HG03066 (cell line): ENCODE measurements at regions not wholly inside any gene's neighbourhood (a gene's known extent, or its start where the extent isn't known, plus 50 kb on each side); places are given as distances from the start of the nearest gene placed in this dataset.
"Not testable (repeated sequence)": the region's sequence is repeated elsewhere in the genome, so short reads cannot be mapped to it uniquely, and the experiment has no call there.

Experiments used
- ATAC-seq: cut with Tn5 transposase; IDR thresholded peaks from one replicate; pipeline ENCODE4 v1.9.1; 2021; ENCODE audit warnings: low read depth; ENCODE audit not compliant: unreplicated experiment

DNA sequence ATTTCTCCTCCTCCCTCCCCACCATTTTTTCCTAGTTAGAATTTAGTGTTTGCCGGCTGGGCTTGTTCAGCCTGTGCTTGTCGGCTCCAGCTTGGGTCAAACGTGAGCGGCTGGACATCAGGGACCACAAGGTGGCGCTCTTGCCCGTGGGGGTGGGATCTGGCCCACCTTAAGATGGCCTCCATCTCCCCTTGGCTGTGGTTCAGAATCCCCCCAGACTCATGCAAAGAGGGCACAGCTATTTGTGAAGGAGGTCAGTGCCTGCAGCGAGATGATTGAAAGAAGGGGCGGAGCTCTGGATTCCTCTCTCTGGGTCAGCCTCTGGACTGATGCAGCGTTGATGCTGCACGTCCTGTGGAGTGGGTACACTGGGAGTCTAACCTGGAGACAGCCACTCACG is 283.3 kb upstream of the TUT7 start:
- ATAC-seq: no peak

DNA sequence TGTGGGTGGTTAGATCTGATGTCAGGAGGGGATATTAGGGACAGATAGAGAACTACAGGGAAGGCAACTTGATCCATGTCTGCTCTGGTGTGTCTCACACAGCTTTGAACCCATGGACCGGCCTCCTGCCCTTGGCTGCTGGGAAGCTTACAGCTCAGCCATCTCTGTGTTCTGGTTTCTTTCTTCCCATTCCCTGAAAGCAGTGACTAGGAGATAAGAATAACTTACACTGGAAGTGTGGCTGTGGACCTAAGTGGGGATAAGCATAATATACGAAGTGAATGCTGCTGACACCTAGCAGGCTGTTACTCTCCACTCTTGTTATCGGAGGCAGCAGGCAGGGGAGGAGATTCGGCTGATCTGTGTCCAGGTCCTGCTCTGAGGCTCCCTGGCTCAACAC is 282.3 kb upstream of the TUT7 start:
- ATAC-seq: no peak

DNA sequence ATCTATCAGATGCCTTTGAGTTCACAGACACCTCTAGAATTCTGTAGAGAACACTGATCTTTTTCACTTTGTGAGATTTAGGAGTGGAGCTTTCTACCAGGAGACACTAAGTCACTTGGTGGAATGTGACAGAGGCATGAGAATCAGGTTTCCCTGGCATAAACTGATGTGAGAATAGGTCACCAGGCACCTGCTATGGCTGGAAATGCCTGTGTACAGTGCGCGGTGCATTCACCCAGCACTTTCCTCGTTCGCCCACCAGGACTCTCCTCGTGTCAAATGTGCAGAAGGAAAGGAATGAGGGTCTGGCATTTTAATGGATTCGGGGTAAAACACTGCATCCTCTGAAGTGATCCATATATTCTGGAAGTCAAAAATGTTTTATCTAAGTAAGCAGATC is 281.8 kb upstream of the TUT7 start:
- ATAC-seq: no peak

DNA sequence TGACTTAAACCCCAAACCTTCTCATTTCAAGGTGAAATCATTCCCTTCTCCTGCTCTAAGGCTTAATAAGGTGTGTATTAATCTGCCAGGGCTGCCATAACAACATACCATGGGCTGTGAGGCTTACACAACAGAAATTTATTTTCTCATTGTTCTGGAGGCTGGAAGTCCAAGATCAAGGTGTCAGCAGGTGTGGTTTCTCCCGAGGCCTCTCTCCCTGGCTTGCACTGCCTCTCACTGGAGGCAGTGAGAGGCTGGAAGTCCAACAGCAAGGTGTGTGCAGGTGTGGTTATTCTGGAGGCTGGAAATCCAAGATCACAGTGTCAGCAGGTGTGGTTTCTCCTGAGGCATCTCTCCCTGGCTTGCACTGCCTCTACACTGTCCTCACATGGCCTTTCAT is 280.3 kb upstream of the TUT7 start:
- no peak for ATAC-seq

DNA sequence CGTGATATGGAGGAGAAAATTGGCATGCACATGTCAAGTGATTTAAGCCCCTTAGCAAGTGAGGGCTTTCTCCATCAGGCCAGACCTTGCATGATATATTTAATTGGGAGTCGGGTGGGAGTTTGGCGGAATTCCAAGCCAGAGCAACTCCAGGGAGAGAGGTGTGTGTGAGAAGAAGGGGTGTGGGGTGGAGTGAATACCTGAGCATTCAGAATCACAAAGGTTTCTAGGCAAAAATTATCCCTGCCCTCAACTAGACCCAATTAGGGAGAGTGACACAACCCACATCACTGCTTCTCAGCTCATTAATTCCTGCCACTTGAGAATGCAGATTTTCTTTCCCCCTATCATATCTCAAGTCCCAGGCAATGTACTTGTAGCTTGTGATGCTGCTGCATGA is 279.7 kb upstream of the TUT7 start:
- no peak for ATAC-seq

DNA sequence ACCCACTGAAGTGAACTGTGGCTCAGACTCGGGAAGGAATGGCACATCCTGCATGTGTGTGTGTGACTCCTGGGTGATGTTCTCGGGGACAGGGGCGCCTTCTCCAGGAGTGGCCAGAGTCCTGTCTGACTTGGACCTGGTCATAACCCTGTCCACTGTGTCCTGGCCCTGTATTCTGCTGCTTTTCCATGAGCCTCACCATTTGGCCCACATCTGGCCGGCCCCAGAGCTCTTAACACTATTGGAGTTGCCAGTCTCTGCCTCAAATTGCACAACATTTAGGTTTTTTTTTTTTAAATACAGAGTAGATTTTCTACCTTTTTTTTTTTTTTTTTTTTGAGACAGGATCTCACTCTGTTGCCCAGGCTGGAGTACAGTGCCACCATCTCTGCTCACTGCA is 278.3 kb upstream of the TUT7 start:
- ATAC-seq: no peak

DNA sequence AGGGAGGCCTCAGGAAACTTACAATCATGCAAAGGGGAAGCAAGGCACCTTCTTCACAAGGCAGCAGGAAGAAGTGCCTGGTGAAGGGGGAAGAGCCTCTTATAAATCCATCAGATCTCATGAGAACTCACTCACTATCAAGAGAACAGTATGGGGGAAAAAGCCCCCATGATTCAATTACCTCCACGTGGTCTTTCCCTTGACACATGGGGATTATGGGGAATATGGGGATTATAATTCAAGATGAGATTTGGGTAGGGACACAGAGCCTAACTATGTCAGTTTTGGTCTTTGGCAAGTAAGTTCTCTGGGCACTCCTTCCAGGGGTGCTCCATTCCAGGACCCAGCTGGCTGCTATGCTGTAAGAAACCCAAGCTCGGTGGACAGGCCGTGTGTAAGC is 275.3 kb upstream of the TUT7 start:
- ATAC-seq: no peak

DNA sequence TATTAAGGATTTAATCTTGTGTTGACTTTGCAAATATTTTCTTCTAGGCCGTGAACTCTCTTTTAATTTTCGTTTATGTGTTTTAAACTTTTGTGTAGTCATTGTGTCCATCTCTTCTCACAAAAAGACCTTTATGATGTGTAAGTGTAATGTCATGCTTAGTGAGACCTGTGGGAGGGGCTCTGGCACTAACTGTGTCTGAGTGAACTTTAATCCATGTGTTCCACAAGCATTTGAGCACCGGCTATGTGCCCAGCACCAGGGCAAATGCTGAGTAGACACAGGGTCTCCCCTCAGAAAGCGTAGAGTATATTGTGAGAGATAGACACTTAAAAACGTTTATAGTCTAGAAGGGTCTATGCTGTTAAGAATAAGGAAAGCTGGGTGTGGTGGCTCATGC is 272.6 kb upstream of the TUT7 start:
- no peak for ATAC-seq

DNA sequence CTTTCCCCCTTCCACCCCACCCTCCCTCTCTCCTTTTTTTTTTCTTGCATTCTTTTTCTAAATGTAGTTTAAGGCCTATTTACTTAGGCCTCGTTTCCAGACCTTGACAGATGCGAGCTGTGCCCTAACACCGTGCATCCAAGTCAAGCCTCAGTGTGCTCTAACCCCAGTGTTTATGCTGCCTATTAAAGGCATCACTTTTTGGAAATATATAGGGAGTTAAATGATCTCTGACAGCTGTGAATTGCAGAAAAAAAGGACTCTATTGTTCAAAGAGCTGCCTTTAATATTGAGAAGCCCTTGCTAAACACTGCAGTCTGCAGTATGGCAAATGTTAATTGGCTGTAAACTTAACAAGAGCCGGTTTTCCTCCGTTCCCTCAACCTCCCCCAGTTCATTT is 270.4 kb upstream of the TUT7 start:
- ATAC-seq: no peak

DNA sequence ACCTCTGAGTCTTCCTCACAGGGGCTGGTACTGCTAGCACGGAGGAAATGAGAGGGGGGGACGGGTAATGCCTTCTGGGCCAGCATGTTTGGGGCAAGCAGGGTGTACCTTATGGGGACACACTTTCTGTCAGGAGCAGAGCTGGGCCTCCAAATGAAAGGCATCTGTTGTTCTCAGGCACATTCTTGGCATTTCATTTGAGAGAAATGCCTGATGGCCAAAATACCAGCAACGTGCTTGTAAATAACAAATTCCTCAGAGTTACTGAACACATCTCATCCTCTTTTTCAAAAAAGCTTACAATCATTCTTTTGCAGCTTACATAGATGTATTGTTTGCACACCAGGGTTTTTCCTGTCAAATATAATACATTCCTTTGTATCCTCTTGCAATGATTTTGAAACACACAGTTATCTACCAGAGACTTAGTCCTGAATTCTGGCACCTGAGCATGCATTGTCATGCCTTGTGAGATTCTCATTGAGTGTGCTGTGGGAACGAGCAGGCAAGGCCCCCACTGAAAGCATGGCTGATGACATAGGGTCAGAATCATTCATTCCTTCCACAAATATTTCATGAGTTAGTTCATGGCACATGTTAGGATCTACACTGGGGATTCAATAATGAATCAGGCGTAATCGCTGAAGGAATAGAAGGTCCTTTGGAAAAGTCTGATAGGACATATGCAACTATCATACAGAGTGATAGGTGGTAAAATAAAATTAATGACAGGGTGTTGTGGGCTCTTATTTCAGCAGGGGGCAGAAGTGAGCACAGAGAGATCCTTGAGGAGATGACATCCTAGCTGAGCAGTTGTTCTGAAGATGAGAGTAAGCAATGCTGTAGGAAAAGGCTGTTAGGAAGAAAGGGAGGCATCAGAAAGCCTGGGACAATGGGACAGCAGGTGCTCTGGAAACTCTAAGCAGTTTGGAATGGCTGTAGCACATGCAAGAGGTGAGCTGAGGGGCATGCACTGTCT is 260.9 kb upstream of the TUT7 start:
- no peak for ATAC-seq

DNA sequence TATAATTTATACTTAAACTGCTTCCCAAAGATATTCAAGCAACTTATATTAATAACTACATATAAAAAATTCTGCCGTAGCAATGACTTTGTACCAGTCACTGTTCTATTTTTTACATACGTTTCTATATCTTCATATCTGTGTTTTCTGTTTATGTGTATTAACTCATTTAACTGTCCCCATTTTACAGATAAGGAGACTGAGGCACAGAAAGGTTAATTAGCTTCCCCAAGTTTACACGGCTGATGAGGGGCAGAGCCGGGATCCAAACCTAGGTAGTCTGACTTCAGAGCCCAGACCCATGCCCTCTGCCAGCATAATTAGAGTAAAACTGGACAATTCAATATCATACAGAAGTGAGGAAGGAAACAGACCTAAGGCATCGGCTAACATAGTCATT is 259.7 kb upstream of the TUT7 start:
- ATAC-seq: no peak

DNA sequence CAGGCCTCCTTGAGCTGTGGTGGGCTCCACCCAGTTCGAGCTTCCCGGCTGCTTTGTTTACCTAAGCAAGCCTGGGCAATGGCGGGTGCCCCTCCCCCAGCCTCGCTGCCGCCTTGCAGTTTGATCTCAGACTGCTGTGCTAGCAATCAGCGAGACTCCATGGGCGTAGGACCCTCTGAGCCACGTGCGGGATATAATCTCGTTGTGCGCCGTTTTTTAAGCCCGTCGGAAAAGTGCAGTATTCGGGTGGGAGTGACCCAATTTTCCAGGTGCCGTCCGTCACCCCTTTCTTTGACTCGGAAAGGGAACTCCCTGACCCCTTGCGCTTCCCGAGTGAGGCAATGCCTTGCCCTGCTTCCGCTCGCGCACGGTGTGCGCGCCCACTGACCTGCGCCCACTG is 257.3 kb upstream of the TUT7 start:
- ATAC-seq: not testable (repeated sequence)

DNA sequence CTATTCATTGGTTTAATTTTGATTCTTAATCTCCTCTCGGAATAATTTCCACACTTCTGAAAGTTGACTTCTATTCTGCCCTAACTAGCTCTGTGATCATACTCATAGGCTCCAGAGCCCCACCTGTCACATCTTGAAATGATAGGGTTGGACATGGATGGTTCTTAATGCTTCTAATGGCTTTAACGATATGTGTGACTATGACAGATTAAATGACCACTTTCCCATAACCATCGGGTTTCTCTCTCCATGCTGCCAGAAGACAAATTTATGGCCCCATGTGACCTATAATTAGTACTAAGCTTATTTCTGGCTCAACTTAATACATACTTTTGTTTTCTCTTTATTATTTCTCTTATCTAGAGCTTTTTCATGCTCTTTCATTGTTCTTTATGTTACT is 251.1 kb upstream of the TUT7 start:
- no peak for ATAC-seq

DNA sequence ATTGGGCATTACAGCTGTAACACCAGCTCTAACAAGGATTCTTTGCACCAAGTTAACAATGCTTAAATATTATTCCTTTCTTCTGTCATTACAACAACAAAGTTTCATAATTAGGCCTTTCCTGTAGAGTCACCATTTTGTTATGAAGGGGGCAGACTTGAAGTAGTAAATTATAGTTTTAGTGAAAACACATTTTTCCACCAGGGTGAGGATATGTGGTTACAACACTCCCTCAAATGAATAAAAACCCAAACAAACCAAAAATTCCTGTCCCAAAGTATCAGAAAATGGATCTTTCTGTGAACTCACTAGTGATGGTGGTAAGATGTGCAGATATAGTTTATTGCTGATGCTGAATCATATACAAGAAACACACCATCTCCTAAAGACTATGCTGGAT is 250.5 kb upstream of the TUT7 start:
- no peak for ATAC-seq

DNA sequence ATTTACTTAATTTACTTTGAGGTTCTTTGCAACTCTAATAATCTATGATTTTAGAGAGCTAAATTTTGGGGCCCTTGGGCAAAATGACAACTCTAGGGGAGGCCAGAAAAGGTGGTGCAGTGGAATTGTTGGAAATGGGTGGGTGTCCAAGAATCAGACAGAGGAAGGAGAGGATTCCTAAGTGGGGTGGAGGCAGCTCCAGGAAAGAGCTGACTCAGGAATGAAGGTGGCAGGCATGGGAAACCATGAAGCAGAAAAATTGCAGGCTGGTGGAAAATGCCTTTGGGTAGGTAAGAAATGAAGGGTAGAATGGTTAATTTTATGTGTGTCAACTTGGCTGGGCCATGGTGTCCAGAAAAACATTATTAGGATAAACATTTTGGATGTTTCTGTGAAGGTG is 248.5 kb upstream of the TUT7 start:
- ATAC-seq: no peak

DNA sequence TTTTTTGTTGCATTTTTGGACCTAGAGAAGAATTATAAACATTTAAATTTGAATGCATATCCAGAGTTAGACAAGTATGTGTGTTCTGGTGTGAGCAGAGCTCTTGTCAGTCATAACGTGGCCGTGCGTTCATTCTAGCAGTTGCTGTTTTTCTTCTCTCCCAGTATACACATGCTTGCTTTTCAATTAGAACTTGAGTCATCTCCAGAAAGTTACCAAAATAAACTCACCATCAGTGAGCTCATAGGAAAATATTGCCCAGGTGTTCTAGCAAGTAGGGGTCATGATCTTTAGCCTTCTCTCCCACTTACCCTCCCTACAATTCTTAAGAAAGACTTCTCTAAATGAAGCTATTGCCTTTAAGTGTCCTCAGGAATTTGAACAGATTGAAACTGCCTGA is 247.5 kb upstream of the TUT7 start:
- no peak for ATAC-seq

DNA sequence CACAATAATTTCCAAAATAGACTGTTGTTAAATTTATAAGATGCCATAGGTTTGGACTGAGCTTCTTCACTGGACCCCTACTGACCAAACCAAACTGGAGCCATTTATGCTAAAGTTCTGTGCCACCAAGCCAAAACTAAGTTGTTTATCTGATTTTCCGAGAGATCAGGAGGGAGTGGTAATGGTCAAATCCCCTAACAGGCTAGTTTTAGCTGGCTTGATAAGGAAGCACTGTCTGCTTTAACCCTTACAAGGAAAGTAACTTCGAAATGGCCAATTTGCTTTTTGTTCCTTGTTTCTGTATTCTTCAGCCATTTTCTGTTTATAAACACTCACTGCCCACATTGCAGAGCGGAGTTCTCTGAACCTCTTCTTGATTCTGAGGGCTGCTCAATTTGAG is 246.8 kb upstream of the TUT7 start:
- ATAC-seq: no peak

DNA sequence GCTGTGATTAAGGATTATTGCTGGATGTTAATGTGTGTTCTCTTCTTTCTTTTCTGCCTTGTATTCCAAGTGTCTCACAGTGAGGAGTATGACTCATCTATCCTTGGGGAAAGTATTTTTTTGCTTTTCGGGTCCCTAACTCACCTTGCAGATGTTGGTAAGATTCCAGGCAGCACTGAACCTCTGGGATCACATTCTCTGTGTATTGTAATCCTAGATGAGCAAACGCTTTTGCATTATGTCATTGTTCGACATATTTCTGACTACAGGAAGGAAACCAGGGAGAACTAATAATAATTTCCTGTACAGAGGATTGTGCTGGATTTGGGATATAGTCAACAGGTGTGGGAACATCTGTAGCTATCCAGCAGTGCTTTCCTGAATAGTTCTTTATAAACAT is 246.1 kb upstream of the TUT7 start:
- ATAC-seq: no peak

DNA sequence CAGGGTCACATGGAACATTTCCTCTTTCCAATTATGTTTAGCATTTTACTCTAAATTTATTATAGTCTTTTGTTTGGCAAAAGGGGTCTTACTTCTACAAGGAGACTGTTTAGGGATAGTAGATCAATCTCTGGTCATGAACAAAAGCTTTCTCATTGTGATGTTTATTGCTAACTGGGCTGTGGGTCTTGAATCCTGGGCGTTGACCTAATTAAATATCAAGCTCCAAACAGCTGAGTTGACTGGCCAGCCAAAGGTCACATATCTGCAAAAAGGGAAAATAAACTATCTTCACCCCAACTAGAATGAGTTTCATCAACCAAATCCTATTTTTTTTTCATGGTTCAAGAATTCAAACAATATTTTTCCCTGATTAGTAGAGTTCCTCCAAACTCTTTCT is 245.4 kb upstream of the TUT7 start:
- ATAC-seq: no peak

DNA sequence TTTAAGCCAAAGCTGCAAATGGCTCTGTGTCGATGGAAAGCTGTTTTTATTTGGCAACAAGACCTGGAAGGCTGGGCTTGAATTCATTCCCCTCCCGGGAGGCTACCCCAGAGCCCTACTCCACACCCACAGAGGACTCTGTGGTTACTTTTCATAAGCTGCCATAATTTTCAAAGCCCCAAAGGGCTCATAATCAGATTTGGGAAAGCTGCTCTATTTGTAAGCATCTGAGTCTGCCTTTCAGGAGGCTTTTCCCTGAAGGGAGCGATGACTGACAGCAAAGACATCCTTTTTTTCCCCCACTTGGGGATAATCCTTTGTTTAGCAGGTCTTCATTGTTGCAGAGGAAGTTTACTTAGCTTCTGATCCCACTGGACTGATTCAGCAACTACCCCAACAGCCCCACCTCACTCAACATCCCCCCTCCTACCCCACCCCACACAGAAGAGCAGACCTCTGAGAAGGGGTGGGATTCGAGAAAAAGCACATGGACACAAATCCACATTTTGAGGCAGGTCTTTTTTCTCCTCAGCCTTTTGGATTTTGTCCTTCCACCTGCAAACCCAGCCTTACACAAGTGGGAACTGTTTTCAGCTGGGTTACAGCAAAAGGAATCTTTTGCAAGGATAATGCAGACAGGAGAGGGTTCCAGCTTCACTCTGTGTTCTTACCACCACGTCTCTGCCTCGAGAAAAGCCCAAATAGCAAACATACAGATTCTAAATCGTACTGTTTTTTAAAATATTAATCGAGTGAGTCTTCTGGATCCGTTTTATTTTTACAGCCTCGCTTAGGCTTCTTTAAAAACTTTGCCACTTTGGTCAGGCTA is 244.4 kb upstream of the TUT7 start:
- ATAC-seq: no peak

DNA sequence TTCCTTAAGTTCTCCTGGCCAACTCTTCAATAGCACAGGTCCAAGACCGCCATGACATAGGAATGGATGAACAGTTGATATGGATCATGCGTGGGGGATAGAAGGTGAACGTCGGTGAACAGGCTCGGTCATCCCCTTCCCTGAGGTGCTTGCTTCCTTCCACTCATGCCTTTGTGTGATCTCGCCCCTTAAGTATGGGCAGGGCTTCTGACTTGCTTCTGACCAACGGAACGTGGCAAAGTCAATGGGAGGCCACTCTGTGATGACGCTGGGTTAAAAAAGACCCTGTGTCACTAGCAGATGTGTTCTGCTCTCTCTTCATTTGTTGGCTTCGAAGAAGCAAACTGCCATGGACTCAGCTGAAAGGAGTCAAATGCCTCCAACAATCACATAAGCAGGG is 240.5 kb upstream of the TUT7 start:
- ATAC-seq: no peak

DNA sequence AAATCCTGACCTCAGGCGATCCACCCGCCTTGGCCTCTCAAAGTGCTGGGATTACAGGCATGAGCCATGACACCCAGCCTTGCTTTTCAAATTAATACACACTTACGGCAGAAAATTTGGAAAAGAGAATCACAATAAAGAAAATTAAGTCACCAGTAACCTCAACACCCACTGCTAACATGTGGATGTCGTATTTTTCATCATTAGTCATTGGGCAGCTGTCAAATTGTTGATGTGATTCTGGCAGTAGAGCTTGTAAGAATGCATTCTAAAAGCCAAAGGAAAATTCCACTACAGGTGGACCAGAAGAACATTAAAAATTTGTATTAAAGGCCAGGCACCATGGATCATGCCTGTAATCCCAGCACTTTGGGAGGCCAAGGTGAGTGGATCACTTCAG is 237.3 kb upstream of the TUT7 start:
- ATAC-seq: no peak
